Skeletal muscle satellite cell (primary cell): ENCODE measurements at regions not wholly inside any gene's neighbourhood (a gene's known extent, or its start where the extent isn't known, plus 50 kb on each side); places are given as distances from the start of the nearest gene placed in this dataset.

Source experiments
- H3K27me3 ChIP-seq: 2 replicates; pipeline ENCODE4 v1.7.0; 2013; ENCODE audit warnings: low read length; ENCODE audit not compliant: control insufficient read depth, insufficient read depth
- H3K36me3 ChIP-seq: 2 replicates; pipeline ENCODE4 v1.7.0; 2013; ENCODE audit warnings: mild to moderate bottlenecking, control low read depth, low read length; ENCODE audit not compliant: insufficient read depth
- H3K4me1 ChIP-seq: 2 replicates; pipeline ENCODE4 v1.7.0; 2013; ENCODE audit warnings: low read length; ENCODE audit not compliant: control insufficient read depth, insufficient read depth
- H3K4me2 ChIP-seq: 2 replicates; pipeline ENCODE4 v1.7.0; 2013; ENCODE audit warnings: mild to moderate bottlenecking, low read length
- H3K4me3 ChIP-seq: 2 replicates; pipeline ENCODE4 v1.7.0; 2013; ENCODE audit warnings: low read length
- H3K9ac ChIP-seq: 2 replicates; pipeline ENCODE4 v1.7.0; 2013; ENCODE audit warnings: mild to moderate bottlenecking, low read depth, low read length, moderate library complexity
- H3K9me3 ChIP-seq: replicated peaks from 2 replicates; pipeline ENCODE4 v1.7.0; 2013; ENCODE audit warnings: mild to moderate bottlenecking, control low read depth, low read length

DNA sequence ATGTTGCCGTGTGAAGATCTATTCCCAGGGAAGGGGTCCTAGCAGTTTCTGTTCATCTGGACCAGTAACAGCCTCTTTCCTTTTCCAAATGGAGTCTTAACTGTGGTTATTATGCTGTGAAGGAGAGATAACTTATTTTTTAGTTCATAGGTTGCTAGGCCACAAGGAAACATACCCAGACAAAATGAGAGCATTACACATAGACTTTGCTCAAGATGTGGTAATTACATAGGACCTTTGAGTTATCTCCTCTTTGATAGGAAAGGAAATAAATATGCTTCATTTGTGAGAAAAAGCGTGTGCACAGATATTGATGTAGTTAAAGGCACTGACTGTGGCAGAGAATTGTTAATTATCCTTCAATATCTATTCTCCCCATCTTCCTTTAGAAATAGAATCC, 52.5 kb upstream of the SNX2 start:
- no peak overlapping the region for H3K9ac ChIP-seq
- H3K36me3 ChIP-seq, result no peaks in the 10 kb centered on the region
- H3K4me1 ChIP-seq, result peaks cover 15% of the 10 kb centered on the region
- no peak overlapping the region for H3K4me3 ChIP-seq
- no peaks in the 10 kb centered on the region for H3K9me3 ChIP-seq
- no peaks in the 10 kb centered on the region for H3K27me3 ChIP-seq
- no peak overlapping the region for H3K4me2 ChIP-seq

- Histone ChIP-seq H3K4me2 (peak overlapping the region; percentile 58), H3K4me1 (peaks cover 20% of the 10 kb centered on the region), H3K4me3 (no peak overlapping the region), H3K36me3 (no peaks in the 10 kb centered on the region), H3K9ac (no peak overlapping the region), H3K27me3 (no peaks in the 10 kb centered on the region), H3K9me3 (no peaks in the 10 kb centered on the region)
Measured at GRCh38 chr5:122723606-122724352, 51.1 kb upstream of the SNX2 start.
